HepG2 (cell line): ENCODE measurements at regions not wholly inside any gene's neighbourhood (a gene's known extent, or its start where the extent isn't known, plus 50 kb on each side); places are given as distances from the start of the nearest gene placed in this dataset.

Experiments used
- ATAC-seq: fragments of 200-7000 bp; cut with Tn5 transposase; 3 replicates; pipeline ENCODE4 v1.9.1; 2020; ENCODE audit warnings: mild to moderate bottlenecking, moderate library complexity
- BruUV-seq: library from RNA; stranded (reverse); fragments of 400-500 nt; replicated peaks from 2 replicates; lab custom pipeline; 2021; lab: Mats Ljungman, UMichigan
- CTCF ChIA-PET: fragments of 300-600 bp; formaldehyde crosslinking; extraction: SDS; loops from one replicate; lab custom pipeline; 2021; ENCODE audit warnings: low total read pairs, inconsistent platforms, low intra/inter-chr PET ratio; lab: Yijun Ruan, JAX
- POLR2A ChIA-PET: fragments of 350-600 bp; sonication (Branson Sonifier 250); formaldehyde crosslinking; loops from one replicate; lab custom pipeline; 2020; ENCODE audit warnings: antibody characterized with exemption, inconsistent platforms; lab: Yijun Ruan, JAX
- DNase-seq: peaks from one replicate; pipeline ENCODE4 v3.0.0-alpha.2; 2015; ENCODE audit warnings: low spot score
- FAIRE-seq: peaks from 3 replicates; lab custom pipeline; 2011; peaks lifted over from hg19 to GRCh38; lab: Jason Lieb, UNC
- H2AFZ ChIP-seq: one replicate; pipeline ENCODE4 v1.6.1; 2011; ENCODE audit warnings: low read length, inconsistent platforms
- H3K27ac ChIP-seq: fragments of 300-600 bp; 3 replicates; pipeline ENCODE4 v1.8.0; 2011; ENCODE audit warnings: mixed run types, mild to moderate bottlenecking, mixed read lengths, low read length, inconsistent platforms; ENCODE audit not compliant: insufficient read depth; ENCODE audit errors: extremely low read length
- H3K27me3 ChIP-seq, 2 experiments: fragments of 200-600 bp in 1 of 2; 2 replicates in 1 of 2; 3 replicates in 1 of 2; pipeline versions ENCODE4 v1.6.0 to v1.8.0; 2011; ENCODE audit warnings: low read length in 2 of 2, mild to moderate bottlenecking in 2 of 2, moderate library complexity in 2 of 2, inconsistent platforms in 1 of 2; ENCODE audit not compliant: insufficient read depth in 2 of 2, control insufficient read depth in 1 of 2
- H3K36me3 ChIP-seq, 2 experiments: fragments of 200-600 bp in 1 of 2; replicated peaks in 1 of 2; 2 replicates in 1 of 2; 3 replicates in 1 of 2; pipeline versions ENCODE4 v1.5.1 to v1.8.0; 2011; ENCODE audit warnings: low read length in 2 of 2, inconsistent platforms in 1 of 2; ENCODE audit not compliant: insufficient read depth in 2 of 2, control insufficient read depth in 1 of 2
- H3K4me1 ChIP-seq: 2 replicates; pipeline ENCODE4 v1.5.1; 2012; ENCODE audit warnings: low read length, inconsistent platforms; ENCODE audit not compliant: insufficient read depth
- H3K4me2 ChIP-seq: 2 replicates; pipeline ENCODE4 v1.6.0; 2011; ENCODE audit warnings: low read depth, low read length, inconsistent platforms
- H3K4me3 ChIP-seq, 3 experiments: fragments of 200-600 bp in 1 of 3; sonication (generic), shearing (Covaris generic) in 1 of 3; replicated peaks in 1 of 3; 2 replicates each; pipeline ENCODE4 v1.5.1; 2011 to 2016; ENCODE audit warnings: low read length in 3 of 3, inconsistent platforms in 2 of 3, low read depth in 2 of 3, mild to moderate bottlenecking in 2 of 3, control low read depth in 1 of 3, mixed read lengths in 1 of 3; ENCODE audit not compliant: insufficient read depth in 1 of 3
- H3K79me2 ChIP-seq: one replicate; pipeline ENCODE4 v1.6.1; 2011; ENCODE audit warnings: low read length, inconsistent platforms; ENCODE audit not compliant: insufficient read depth
- H3K9ac ChIP-seq: 2 replicates; pipeline ENCODE4 v1.6.0; 2011; ENCODE audit warnings: mild to moderate bottlenecking, low read depth, low read length, inconsistent platforms; ENCODE audit not compliant: insufficient read depth
- H3K9me3 ChIP-seq: 2 replicates; pipeline ENCODE4 v1.5.1; 2012; ENCODE audit warnings: mild to moderate bottlenecking, low read length
- H4K20me1 ChIP-seq: 2 replicates; pipeline ENCODE4 v1.6.0; 2011; ENCODE audit warnings: inconsistent platforms, mild to moderate bottlenecking, low read length, moderate library complexity; ENCODE audit not compliant: insufficient read depth
- ESRRA ChIP-seq: sonication (generic); formaldehyde crosslinking; IDR thresholded peaks from 2 replicates; pipeline ENCODE4 v1.5.1; 2020; ENCODE audit warnings: mild to moderate bottlenecking, low read depth, missing genetic modification reagents
- ISL2 ChIP-seq: sonication (generic); formaldehyde crosslinking; IDR thresholded peaks from 2 replicates; pipeline ENCODE4 v1.5.0; 2020; ENCODE audit warnings: missing genetic modification reagents
- MAX ChIP-seq: IDR thresholded peaks from 2 replicates; pipeline ENCODE4 v1.6.1; 2012; ENCODE audit warnings: inconsistent platforms
- MYNN ChIP-seq: sonication (generic); formaldehyde crosslinking; IDR thresholded peaks from 2 replicates; pipeline ENCODE4 v1.4.0; 2020; ENCODE audit warnings: mild to moderate bottlenecking, low read depth, missing genetic modification reagents
- RCOR2 ChIP-seq: IDR thresholded peaks from 2 replicates; pipeline ENCODE4 v1.6.1; 2016; ENCODE audit warnings: missing biosample characterization, missing genetic modification reagents
- TCF12 ChIP-seq, 2 experiments: fragments of 450-650 bp in 1 of 2; sonication (generic) in 1 of 2; formaldehyde crosslinking in 1 of 2; IDR thresholded peaks; 2 replicates each; pipeline versions ENCODE4 v1.6.1 to v1.8.0; 2017 to 2022; ENCODE audit warnings: antibody characterized with exemption in 1 of 2, mild to moderate bottlenecking in 1 of 2, missing genetic modification reagents in 1 of 2, moderate library complexity in 1 of 2
- ZBTB44 ChIP-seq: sonication (generic); formaldehyde crosslinking; IDR thresholded peaks from 2 replicates; pipeline ENCODE4 v1.4.0; 2020; ENCODE audit warnings: missing genetic modification reagents
- ZNF616 ChIP-seq: sonication (generic); formaldehyde crosslinking; IDR thresholded peaks from 2 replicates; pipeline ENCODE4 v1.5.0; 2020; ENCODE audit warnings: low read depth, mild to moderate bottlenecking, missing genetic modification reagents
- ZNF674 ChIP-seq: sonication (generic); formaldehyde crosslinking; IDR thresholded peaks from 2 replicates; pipeline ENCODE4 v1.5.0; 2020; ENCODE audit warnings: low read depth, mild to moderate bottlenecking, missing genetic modification reagents
- ZSCAN21 ChIP-seq: sonication (generic); formaldehyde crosslinking; IDR thresholded peaks from 2 replicates; pipeline ENCODE4 v1.8.0; 2022; ENCODE audit warnings: mild to moderate bottlenecking, missing genetic modification reagents, moderate library complexity, borderline replicate concordance
- in situ Hi-C: cut with HindIII; loops from 2 replicates; pipeline ENCODE4 v1.10.0; 2017; ENCODE audit warnings: low pct_unique_long_range_greater_than_20kb; ENCODE audit not compliant: extremely low pct_ligation_motif_present
- intact Hi-C: fragments of 100-400 bp; cut with micrococcal nuclease; formaldehyde crosslinking; loops from one replicate; pipeline ENCODE4 v1.10.0; 2022; ENCODE audit not compliant: unreplicated experiment

- TF ChIP-seq ZSCAN21 (CRISPR knock-in tag), result no peak
- TF ChIP-seq RCOR2, result no peak
- no peak for TF ChIP-seq ISL2
- no peak for TF ChIP-seq TCF12 (IDR thresholded peaks at IDR 0.05)
- no peak for TF ChIP-seq TCF12 (CRISPR knock-in tag; IDR thresholded peaks at IDR 0.05)
- TF ChIP-seq MYNN (CRISPR knock-in tag), result no peak
- TF ChIP-seq ZNF616, result no peak
- TF ChIP-seq ZBTB44 (CRISPR knock-in tag), result no peak
- no peak for TF ChIP-seq MAX
- no peak for TF ChIP-seq ESRRA (CRISPR knock-in tag)
- TF ChIP-seq ZNF674, result no peak
- BruUV-seq, result no TSS peak
- Histone ChIP-seq H3K9ac (no peak overlapping the region), H3K9me3 (no peaks in the 10 kb centered on the region), H3K27ac (no peak overlapping the region), H4K20me1 (no peaks in the 10 kb centered on the region), H2AFZ (no peak overlapping the region), H3K4me2 (no peak overlapping the region), H3K27me3 (peaks cover under 1 to 1% of the 10 kb centered on the region in 2 experiments; a peak in 2 of 5 replicates), H3K36me3 (no peaks in the 10 kb centered on the region), H3K4me3 (no peak overlapping the region), H3K4me1 (no peaks in the 10 kb centered on the region), H3K79me2 (no peaks in the 10 kb centered on the region)
- in situ Hi-C loops, result no loop called here
- CTCF ChIA-PET, result no interaction called here
- no peak for ATAC-seq
- intact Hi-C loops, result no loop called here
- no peak for DNase-seq
- FAIRE-seq, result no peak
- POLR2A ChIA-PET, result no interaction called here
Observed at GRCh38 chr12:67512061-67512460, 136.5 kb upstream of the DYRK2 start.
